NB4 (cell line): ENCODE measurements at regions not wholly inside any gene's neighbourhood (a gene's known extent, or its start where the extent isn't known, plus 50 kb on each side); places are given as distances from the start of the nearest gene placed in this dataset.
"Not testable (repeated sequence)": the region's sequence is repeated elsewhere in the genome, so short reads cannot be mapped to it uniquely, and the experiment has no call there.

Experiments
- DNase-seq: peaks from one replicate; pipeline ENCODE4 v3.0.0; 2010; ENCODE audit warnings: low read depth
- H3K4me3 ChIP-seq: one replicate; pipeline ENCODE4 v1.5.1; 2011; ENCODE audit warnings: mild to moderate bottlenecking, low read depth, low read length, moderate library complexity
- MYC ChIP-seq: IDR thresholded peaks from 2 replicates; pipeline ENCODE4 v1.6.1; 2011; ENCODE audit warnings: low read depth, low read length
- POLR2A ChIP-seq: IDR thresholded peaks from 2 replicates; pipeline ENCODE4 v1.6.1; 2011; ENCODE audit warnings: mild to moderate bottlenecking; ENCODE audit not compliant: insufficient read length; ENCODE audit errors: extremely low read depth
- TF ChIP-seq, protein P1 (sequence below): IDR thresholded peaks from 2 replicates; pipeline ENCODE4 v1.6.1; 2011; ENCODE audit warnings: low read depth, low read length
- TF ChIP-seq, protein P2 (sequence below): IDR thresholded peaks from one replicate; pipeline ENCODE4 v1.5.1; 2012; ENCODE audit warnings: low read depth, low read length

DNA sequence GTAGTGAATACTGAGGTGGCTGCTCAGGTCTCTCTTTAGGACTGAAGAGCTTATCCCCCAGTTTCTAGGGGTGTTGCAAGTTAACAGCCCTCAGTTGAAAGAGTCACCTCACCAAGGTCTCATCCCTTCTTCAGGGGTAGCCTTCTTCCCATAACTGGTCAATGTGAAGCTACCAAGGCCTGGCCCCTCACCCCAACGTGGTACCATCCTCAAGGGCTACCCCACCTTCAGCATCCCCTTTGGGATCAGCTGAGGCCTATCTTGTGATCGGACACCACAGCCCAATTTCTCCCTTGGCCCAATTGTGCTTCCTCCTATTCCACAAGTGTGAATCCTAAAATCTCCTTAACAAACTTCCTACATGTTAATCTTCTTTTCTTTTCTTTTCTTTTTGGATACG, 289.5 kb upstream of the MKLN1 start:
- H3K4me3 ChIP-seq: no peak overlapping the region
- DNase-seq: no peak
- TF ChIP-seq POLR2A: no peak
- TF ChIP-seq, protein P1, sequence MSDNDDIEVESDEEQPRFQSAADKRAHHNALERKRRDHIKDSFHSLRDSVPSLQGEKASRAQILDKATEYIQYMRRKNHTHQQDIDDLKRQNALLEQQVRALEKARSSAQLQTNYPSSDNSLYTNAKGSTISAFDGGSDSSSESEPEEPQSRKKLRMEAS: no peak
- TF ChIP-seq MYC: no peak
- TF ChIP-seq, protein P2, sequence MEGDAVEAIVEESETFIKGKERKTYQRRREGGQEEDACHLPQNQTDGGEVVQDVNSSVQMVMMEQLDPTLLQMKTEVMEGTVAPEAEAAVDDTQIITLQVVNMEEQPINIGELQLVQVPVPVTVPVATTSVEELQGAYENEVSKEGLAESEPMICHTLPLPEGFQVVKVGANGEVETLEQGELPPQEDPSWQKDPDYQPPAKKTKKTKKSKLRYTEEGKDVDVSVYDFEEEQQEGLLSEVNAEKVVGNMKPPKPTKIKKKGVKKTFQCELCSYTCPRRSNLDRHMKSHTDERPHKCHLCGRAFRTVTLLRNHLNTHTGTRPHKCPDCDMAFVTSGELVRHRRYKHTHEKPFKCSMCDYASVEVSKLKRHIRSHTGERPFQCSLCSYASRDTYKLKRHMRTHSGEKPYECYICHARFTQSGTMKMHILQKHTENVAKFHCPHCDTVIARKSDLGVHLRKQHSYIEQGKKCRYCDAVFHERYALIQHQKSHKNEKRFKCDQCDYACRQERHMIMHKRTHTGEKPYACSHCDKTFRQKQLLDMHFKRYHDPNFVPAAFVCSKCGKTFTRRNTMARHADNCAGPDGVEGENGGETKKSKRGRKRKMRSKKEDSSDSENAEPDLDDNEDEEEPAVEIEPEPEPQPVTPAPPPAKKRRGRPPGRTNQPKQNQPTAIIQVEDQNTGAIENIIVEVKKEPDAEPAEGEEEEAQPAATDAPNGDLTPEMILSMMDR: no peak

DNA sequence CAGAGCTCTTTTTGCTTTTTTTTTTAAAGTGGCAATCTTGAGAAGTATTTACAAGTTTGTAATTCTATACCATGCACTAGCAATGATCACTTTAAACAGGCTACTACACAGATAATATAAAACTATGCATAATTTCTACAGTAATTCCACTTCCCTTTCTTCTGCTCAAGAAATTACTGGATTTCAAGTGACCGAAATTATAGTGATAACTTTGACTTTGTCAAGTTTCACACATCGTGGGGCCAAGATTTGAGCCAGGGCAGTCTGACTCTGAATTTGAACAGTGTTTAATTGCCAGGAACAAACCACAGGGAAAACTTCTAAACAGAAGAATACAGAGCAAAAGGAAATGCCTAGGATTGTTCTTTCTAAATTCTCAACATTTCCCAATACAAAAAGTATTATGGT, 288.3 kb upstream of the MKLN1 start:
- no peak overlapping the region for H3K4me3 ChIP-seq
- TF ChIP-seq MYC: no peak
- no peak for DNase-seq

DNA sequence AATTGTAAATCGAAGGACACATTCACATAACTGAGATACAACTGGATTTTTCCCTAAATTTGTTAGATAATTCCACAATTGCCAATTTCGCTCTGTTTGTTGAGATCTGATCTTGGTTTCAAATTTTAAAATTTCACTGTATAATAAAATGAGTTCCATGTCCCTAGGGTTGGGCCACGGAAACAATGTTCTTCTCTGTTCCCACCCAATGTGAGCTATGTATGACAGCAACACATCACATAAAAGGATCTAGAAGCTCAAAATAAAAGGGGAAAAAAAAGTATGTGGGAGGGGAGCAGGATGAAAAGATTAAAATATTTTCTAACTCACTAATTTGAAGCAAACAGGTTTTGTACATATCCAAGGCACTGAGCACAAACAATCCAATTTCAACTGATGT, 287.8 kb upstream of the MKLN1 start:
- H3K4me3 ChIP-seq: no peak overlapping the region
- no peak for DNase-seq
- TF ChIP-seq MYC (no peak), POLR2A (no peak)
- TF ChIP-seq, protein P2: no peak
- TF ChIP-seq, protein P1: no peak

DNA sequence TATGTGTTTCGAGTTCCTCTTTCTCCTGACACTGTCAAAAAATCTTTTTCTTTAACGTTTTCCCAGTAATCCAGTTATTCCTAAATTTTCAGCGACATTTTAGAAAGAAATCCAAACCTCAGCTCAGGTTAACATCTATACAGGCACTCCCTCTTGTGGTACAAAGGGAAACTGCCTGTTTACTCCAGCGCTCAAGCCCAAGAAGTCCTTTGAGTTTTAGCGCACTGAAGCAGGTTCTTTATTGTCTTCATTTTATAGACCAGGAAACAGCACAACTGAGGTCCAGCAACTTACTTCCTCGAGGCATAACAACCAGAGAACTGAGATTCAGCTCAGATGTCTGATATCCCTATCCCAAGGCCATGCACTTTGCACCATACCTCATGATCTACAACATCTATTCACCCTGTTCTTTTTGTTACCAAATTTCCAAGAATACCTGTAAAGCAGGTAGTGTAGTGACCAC, 287.2 kb upstream of the MKLN1 start:
- peak; percentile 68 for DNase-seq
- no peak overlapping the region for H3K4me3 ChIP-seq

DNA sequence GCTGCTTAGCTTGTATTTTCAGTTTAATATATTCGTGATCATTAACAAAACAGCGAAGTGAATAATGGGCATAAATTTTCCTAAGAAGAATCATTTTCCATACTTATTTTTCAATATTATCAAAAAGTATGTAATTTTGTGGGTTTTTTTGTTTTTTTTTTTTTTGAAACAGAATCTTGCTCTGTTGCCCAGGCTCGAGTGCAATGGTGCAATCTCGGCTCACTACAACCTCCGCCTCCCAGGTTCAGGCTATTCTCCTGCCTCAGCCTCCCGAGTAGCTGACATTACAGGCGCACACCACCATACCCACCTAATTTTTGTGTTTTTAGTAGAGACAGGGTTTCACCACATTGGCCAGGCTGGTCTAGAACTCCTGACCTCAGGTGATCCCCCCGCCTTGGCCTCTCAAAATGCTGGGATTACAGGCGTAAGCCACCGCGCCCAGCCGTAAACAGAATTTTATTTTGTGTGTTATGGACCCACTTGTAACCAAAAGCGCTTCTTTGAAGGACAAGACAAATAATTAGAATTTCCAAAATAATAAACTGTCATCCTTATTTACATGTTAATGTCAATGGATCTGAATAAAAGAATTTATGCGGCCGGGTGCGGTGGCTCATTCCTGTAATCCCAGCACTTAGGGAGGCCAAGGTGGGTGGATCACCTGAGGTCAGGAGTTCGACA, 286.5 kb upstream of the MKLN1 start:
- not testable (repeated sequence) for DNase-seq, H3K4me3 ChIP-seq

More for the DNA sequence above, 287.2 kb upstream of the MKLN1 start:
- TF ChIP-seq, protein P2: peak; percentile 97
- no peak for TF ChIP-seq MYC

DNA sequence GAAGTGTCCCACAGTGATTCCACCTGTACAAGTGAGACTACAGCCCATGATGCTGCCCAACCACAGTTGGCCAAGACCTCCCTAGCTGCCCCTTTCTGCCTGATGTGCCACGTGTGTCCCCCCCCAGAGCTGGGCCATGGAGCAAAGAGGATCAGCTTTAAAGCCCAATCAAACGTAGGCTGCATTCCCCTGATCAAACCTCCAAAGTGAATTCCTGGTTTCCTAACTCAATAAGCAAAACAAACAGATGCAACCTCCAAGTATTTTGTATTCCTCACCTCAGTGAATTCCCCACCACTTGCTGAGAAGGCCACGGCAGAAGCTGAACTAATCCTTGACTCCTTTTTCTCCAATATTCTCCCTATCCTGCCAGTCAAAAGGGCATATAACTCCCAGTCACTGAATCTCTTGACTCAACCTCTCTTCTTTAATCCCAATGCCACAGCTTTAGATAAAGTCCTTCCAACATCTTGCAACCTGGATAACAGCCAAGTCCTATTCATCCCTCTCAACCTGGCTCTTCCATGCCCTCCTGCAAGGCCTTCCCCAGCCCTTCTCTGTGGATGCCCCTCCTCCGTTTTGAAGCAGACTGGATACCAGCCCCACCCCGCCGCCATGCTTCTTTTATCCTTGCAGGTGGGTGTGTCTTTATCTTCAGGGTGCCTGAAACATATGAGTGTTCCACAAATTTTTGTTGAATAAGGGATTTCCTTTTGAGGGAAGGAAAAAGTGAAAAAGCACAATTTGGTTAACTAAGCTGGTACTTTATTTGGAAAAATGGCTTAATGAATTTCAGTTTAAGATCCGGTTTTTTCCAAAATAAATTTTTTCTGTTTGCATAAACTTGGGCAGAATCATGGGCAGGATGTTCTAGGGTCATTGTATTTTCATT, 285.2 kb upstream of the MKLN1 start:
- no peak for DNase-seq
- H3K4me3 ChIP-seq: no peak overlapping the region

More for the DNA sequence above, 285.2 kb upstream of the MKLN1 start:
- TF ChIP-seq, protein P1: no peak
- TF ChIP-seq POLR2A (no peak), MYC (no peak)
- TF ChIP-seq, protein P2: no peak
